ENCODE measurements at regions not wholly inside any gene's neighbourhood (a gene's known extent, or its start where the extent isn't known, plus 50 kb on each side); places are given as distances from the start of the nearest gene placed in this dataset.

- TF ChIP-seq SUZ12 (IDR thresholded peaks at IDR 0.05), result no peak
- TF ChIP-seq SP1 (IDR thresholded peaks at IDR 0.05), result no peak
Measured at GRCh38 chr16:55982597-55982996, 107.4 kb upstream of the CES5A start.

Measured in HEK293T (cell line).